Mesodermal cell (in vitro differentiated cells): ENCODE measurements at regions not wholly inside any gene's neighbourhood (a gene's known extent, or its start where the extent isn't known, plus 50 kb on each side); places are given as distances from the start of the nearest gene placed in this dataset.

Experiments used
- H3K27ac ChIP-seq: 2 replicates; pipeline ENCODE4 v1.7.0; 2013; ENCODE audit warnings: mild to moderate bottlenecking, low read depth, low read length, moderate library complexity; ENCODE audit not compliant: severe bottlenecking
- H3K36me3 ChIP-seq: 2 replicates; pipeline ENCODE4 v1.7.1; 2013; ENCODE audit warnings: mild to moderate bottlenecking, low read length, moderate library complexity; ENCODE audit not compliant: control insufficient read depth, insufficient read depth
- H3K4me1 ChIP-seq: one replicate; pipeline ENCODE4 v1.7.1; 2013; ENCODE audit warnings: mild to moderate bottlenecking, low read length; ENCODE audit not compliant: insufficient read depth, control insufficient read depth, poor library complexity, severe bottlenecking
- H3K4me3 ChIP-seq: 2 replicates; pipeline ENCODE4 v1.7.0; 2013; ENCODE audit warnings: low read length, control low read depth, mild to moderate bottlenecking; ENCODE audit not compliant: insufficient read depth, poor library complexity, severe bottlenecking; ENCODE audit errors: extremely low read depth
- H3K9me3 ChIP-seq: 2 replicates; pipeline ENCODE4 v1.7.1; 2013; ENCODE audit warnings: mild to moderate bottlenecking, low read length, moderate library complexity; ENCODE audit not compliant: control insufficient read depth
- WGBS, 2 experiments: methylation state at CpG; one replicate each; pipeline ENCODE4 v1.1.5; 2013; ENCODE audit warnings: missing lambda C conversion rate in 2 of 2; ENCODE audit not compliant: insufficient coverage in 2 of 2; 5-methylcytosine and 5-hydroxymethylcytosine counted together

GRCh38 chr3:135440746-135441145, 524.8 kb upstream of the PPP2R3A start:
- Histone ChIP-seq H3K36me3 (no peaks in the 10 kb centered on the region), H3K27ac (peak overlapping the region; percentile 26), H3K4me3 (no peak overlapping the region), H3K9me3 (no peaks in the 10 kb centered on the region), H3K4me1 (no peaks in the 10 kb centered on the region)
- WGBS, 2 experiments: 56 to 74% methylated on average over 3 of the region's 4 CpGs

GRCh38 chr3:135444058-135444457, 521.5 kb upstream of the PPP2R3A start:
- no peaks in the 10 kb centered on the region for H3K9me3 ChIP-seq
- H3K4me3 ChIP-seq: no peak overlapping the region
- H3K36me3 ChIP-seq: no peaks in the 10 kb centered on the region
- no peaks in the 10 kb centered on the region for H3K4me1 ChIP-seq
- no peak overlapping the region for H3K27ac ChIP-seq
- 92 to 100% methylated on average over 3 of the region's 5 CpGs for WGBS, 2 experiments

- Histone ChIP-seq H3K36me3 (no peaks in the 10 kb centered on the region), H3K9me3 (no peaks in the 10 kb centered on the region), H3K4me1 (no peaks in the 10 kb centered on the region), H3K27ac (no peak overlapping the region), H3K4me3 (no peak overlapping the region)
- WGBS, 2 experiments: 78 to 97% methylated on average over 3 of the region's 3 CpGs
These were observed 518.0 kb upstream of the PPP2R3A start for GRCh38 chr3:135447483-135447882.

- Histone ChIP-seq H3K9me3 (no peaks in the 10 kb centered on the region), H3K4me3 (no peak overlapping the region), H3K4me1 (no peaks in the 10 kb centered on the region), H3K27ac (no peak overlapping the region), H3K36me3 (no peaks in the 10 kb centered on the region)
These were observed 517.0 kb upstream of the PPP2R3A start for GRCh38 chr3:135448520-135448919.

- Histone ChIP-seq H3K27ac (no peak overlapping the region), H3K4me3 (no peak overlapping the region), H3K36me3 (no peaks in the 10 kb centered on the region), H3K9me3 (no peaks in the 10 kb centered on the region), H3K4me1 (no peaks in the 10 kb centered on the region)
- 75 to 100% methylated on average over 1 of the region's 1 CpG for WGBS, 2 experiments
These were observed 516.5 kb upstream of the PPP2R3A start for GRCh38 chr3:135449046-135449445.

GRCh38 chr3:135451037-135451785, 514.3 kb upstream of the PPP2R3A start:
- WGBS, 2 experiments: 86 to 88% methylated on average over 1 of the region's 2 CpGs
- H3K27ac ChIP-seq: no peak overlapping the region
- no peaks in the 10 kb centered on the region for H3K36me3 ChIP-seq
- H3K4me1 ChIP-seq: no peaks in the 10 kb centered on the region
- no peak overlapping the region for H3K4me3 ChIP-seq
- peaks cover 8% of the 10 kb centered on the region for H3K9me3 ChIP-seq

GRCh38 chr3:135452881-135453280, 512.6 kb upstream of the PPP2R3A start:
- Histone ChIP-seq H3K4me3 (no peak overlapping the region), H3K9me3 (peaks cover 8% of the 10 kb centered on the region), H3K27ac (no peak overlapping the region), H3K36me3 (no peaks in the 10 kb centered on the region), H3K4me1 (no peaks in the 10 kb centered on the region)
- 53 to 61% methylated on average over 10 of the region's 10 CpGs for whole genome bisulfite sequencing, 2 experiments

- no peak overlapping the region for H3K27ac ChIP-seq
- peaks cover 8% of the 10 kb centered on the region for H3K9me3 ChIP-seq
- H3K4me1 ChIP-seq: no peaks in the 10 kb centered on the region
- no peaks in the 10 kb centered on the region for H3K36me3 ChIP-seq
- 92 to 93% methylated on average over 2 to 3 of the region's 6 CpGs for WGBS, 2 experiments
- H3K4me3 ChIP-seq: no peak overlapping the region
These were observed 512.2 kb upstream of the PPP2R3A start for GRCh38 chr3:135453326-135453725.

GRCh38 chr3:135454890-135455289, 510.6 kb upstream of the PPP2R3A start:
- no peak overlapping the region for H3K27ac ChIP-seq
- peaks cover 8% of the 10 kb centered on the region for H3K9me3 ChIP-seq
- 73 to 80% methylated on average over 4 of the region's 4 CpGs for WGBS, 2 experiments
- H3K36me3 ChIP-seq: no peaks in the 10 kb centered on the region
- H3K4me3 ChIP-seq: no peak overlapping the region
- H3K4me1 ChIP-seq: no peaks in the 10 kb centered on the region

- H3K4me3 ChIP-seq: no peak overlapping the region
- H3K36me3 ChIP-seq: no peaks in the 10 kb centered on the region
- WGBS, 2 experiments: 14 to 33% methylated on average over 11 of the region's 15 CpGs
These were observed 509.3 kb upstream of the PPP2R3A start for GRCh38 chr3:135456108-135456790.

More at GRCh38 chr3:135456108-135456790, 509.3 kb upstream of the PPP2R3A start:
- H3K4me1 ChIP-seq: no peaks in the 10 kb centered on the region
- H3K27ac ChIP-seq: no peak overlapping the region
- H3K9me3 ChIP-seq: peaks cover 8% of the 10 kb centered on the region
